Parathyroid adenoma (tissue), 2 donors: ENCODE measurements at regions not wholly inside any gene's neighbourhood (a gene's known extent, or its start where the extent isn't known, plus 50 kb on each side); places are given as distances from the start of the nearest gene placed in this dataset.

Experiments used
- H2AFZ ChIP-seq: fragments of 300-600 bp; sonication (generic); one replicate; pipeline ENCODE4 v1.7.0; 2017; ENCODE audit warnings: antibody characterized with exemption, mild to moderate bottlenecking
- H3K27ac ChIP-seq: fragments of 300-600 bp; sonication (generic); one replicate; pipeline ENCODE4 v1.7.0; 2017
- H3K27me3 ChIP-seq: fragments of 300-600 bp; sonication (generic); one replicate; pipeline ENCODE4 v1.7.0; 2017; ENCODE audit warnings: low read length; ENCODE audit not compliant: control insufficient read depth, insufficient read depth
- H3K36me3 ChIP-seq: fragments of 300-600 bp; sonication (generic); one replicate; pipeline ENCODE4 v1.7.0; 2017; ENCODE audit warnings: low read length; ENCODE audit not compliant: control insufficient read depth, insufficient read depth
- H3K4me1 ChIP-seq: fragments of 300-600 bp; sonication (generic); one replicate; pipeline ENCODE4 v1.7.0; 2017; ENCODE audit warnings: control low read depth
- H3K4me2 ChIP-seq: fragments of 300-600 bp; sonication (generic); one replicate; pipeline ENCODE4 v1.7.0; 2017; ENCODE audit warnings: low read length
- H3K4me3 ChIP-seq: fragments of 300-600 bp; sonication (generic); one replicate; pipeline ENCODE4 v1.7.0; 2017; ENCODE audit warnings: low read depth, low read length
- H3K79me2 ChIP-seq: fragments of 300-600 bp; sonication (generic); one replicate; pipeline ENCODE4 v1.7.0; 2017; ENCODE audit warnings: control low read depth
- H3K9ac ChIP-seq: fragments of 300-600 bp; sonication (generic); one replicate; pipeline ENCODE4 v1.7.0; 2017; ENCODE audit warnings: mild to moderate bottlenecking
- H3K9me3 ChIP-seq: fragments of 300-600 bp; sonication (generic); one replicate; pipeline ENCODE4 v1.7.0; 2017; ENCODE audit warnings: low read length; ENCODE audit not compliant: control insufficient read depth
- TF ChIP-seq, protein P1 (sequence below): fragments of 300-600 bp; sonication (generic); IDR thresholded peaks from one replicate; pipeline ENCODE4 v1.7.0; 2017; ENCODE audit warnings: antibody characterized with exemption, mild to moderate bottlenecking
- donor health status: primary hyperparathyroidism.

DNA sequence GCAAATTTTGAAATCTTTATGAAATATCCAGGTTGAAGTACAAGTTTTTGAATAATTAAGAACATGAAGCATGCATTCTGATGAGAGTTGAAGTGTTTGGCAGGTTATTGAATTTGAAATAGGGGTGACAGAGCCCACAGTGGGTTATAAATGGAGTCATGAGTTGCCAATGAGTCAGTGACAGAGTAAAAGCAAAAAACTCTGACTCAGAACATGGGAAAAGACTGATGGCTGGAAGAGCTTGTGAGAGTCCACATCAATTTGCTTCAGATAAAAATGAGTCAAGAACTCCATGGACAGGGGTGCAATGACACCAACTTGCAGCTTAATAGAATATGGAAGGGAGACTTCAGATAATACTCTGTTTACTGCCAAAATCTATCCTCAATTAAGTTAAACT lies 105.3 kb downstream of the SLC6A15 start:
- no peak overlapping the region for H2AFZ ChIP-seq
- TF ChIP-seq, protein P1, sequence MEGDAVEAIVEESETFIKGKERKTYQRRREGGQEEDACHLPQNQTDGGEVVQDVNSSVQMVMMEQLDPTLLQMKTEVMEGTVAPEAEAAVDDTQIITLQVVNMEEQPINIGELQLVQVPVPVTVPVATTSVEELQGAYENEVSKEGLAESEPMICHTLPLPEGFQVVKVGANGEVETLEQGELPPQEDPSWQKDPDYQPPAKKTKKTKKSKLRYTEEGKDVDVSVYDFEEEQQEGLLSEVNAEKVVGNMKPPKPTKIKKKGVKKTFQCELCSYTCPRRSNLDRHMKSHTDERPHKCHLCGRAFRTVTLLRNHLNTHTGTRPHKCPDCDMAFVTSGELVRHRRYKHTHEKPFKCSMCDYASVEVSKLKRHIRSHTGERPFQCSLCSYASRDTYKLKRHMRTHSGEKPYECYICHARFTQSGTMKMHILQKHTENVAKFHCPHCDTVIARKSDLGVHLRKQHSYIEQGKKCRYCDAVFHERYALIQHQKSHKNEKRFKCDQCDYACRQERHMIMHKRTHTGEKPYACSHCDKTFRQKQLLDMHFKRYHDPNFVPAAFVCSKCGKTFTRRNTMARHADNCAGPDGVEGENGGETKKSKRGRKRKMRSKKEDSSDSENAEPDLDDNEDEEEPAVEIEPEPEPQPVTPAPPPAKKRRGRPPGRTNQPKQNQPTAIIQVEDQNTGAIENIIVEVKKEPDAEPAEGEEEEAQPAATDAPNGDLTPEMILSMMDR = no peak
- no peak overlapping the region for H3K27ac ChIP-seq

DNA sequence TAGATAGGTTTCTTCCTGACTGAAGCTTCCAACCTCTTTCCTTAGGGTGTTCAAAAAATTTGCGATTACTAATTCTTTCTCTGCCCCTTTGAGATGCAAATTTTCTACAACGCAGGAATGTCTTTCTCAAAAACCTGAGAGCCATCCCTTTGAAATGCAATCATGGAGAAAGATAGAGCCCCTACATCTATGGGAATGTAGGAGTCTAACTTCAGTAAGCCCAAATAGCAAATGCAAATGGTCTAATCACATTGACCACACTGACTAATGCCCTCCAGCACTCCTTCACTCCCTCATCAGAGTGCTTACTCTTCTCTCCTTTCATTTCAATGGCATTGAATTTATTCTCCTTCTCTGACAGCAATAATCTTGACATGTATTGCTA lies 107.1 kb downstream of the SLC6A15 start:
- H3K9ac ChIP-seq = no peak overlapping the region
- no peak overlapping the region for H3K4me2 ChIP-seq
- no peaks in the 10 kb centered on the region for H3K9me3 ChIP-seq
- no peak overlapping the region for H2AFZ ChIP-seq
- TF ChIP-seq, protein P1 = no peak
- no peak overlapping the region for H3K27ac ChIP-seq
- H3K36me3 ChIP-seq = no peaks in the 10 kb centered on the region
- no peaks in the 10 kb centered on the region for H3K4me1 ChIP-seq
- no peaks in the 10 kb centered on the region for H3K79me2 ChIP-seq
- H3K27me3 ChIP-seq = no peaks in the 10 kb centered on the region
- no peak overlapping the region for H3K4me3 ChIP-seq

More for the DNA sequence above, 105.3 kb downstream of the SLC6A15 start:
- Histone ChIP-seq H3K27me3 (no peaks in the 10 kb centered on the region), H3K79me2 (no peaks in the 10 kb centered on the region), H3K36me3 (no peaks in the 10 kb centered on the region), H3K4me3 (no peak overlapping the region), H3K9me3 (no peaks in the 10 kb centered on the region), H3K9ac (no peak overlapping the region), H3K4me2 (no peak overlapping the region), H3K4me1 (no peaks in the 10 kb centered on the region)

DNA sequence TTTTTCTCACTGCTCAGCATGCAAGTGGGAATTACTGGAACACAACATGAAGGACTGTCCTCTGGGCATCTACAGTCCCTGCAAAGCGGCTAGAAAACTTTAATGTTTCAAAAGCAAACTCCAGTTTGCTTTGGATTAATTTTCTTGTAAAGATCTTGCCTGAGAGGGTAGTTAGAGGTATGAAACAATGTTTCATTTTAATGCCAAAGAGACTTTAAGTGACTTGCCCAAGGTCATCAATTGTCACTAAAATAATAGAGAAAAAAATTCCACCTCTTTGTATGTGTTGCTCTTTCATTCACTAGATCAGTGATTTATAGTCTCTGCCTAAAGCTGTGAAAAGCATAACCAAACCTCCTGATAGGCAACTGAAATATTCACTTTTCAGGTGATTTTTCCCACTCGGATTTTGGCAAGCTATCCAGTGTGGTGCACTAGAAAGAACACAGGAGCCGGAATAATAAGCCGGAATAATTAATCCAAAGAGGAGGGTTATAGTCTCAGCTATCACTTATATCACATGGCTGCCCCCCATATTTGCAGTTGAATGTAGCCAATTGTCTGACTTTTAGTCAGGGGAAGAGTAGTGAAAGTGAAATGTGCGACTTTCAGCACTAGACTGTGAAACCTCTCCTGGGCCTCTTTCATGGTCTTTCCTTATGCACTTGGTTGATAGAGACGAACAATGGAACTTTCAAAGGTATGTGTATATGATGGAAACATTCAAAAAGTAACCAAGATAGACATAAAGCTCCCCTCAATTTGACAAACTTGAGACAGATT lies 107.7 kb downstream of the SLC6A15 start:
- Histone ChIP-seq H3K27me3 (no peaks in the 10 kb centered on the region), H2AFZ (no peak overlapping the region), H3K79me2 (no peaks in the 10 kb centered on the region), H3K4me3 (no peak overlapping the region), H3K9me3 (no peaks in the 10 kb centered on the region), H3K4me1 (no peaks in the 10 kb centered on the region), H3K27ac (no peak overlapping the region), H3K36me3 (no peaks in the 10 kb centered on the region), H3K4me2 (no peak overlapping the region), H3K9ac (no peak overlapping the region)
- TF ChIP-seq, protein P1 = no peak

DNA sequence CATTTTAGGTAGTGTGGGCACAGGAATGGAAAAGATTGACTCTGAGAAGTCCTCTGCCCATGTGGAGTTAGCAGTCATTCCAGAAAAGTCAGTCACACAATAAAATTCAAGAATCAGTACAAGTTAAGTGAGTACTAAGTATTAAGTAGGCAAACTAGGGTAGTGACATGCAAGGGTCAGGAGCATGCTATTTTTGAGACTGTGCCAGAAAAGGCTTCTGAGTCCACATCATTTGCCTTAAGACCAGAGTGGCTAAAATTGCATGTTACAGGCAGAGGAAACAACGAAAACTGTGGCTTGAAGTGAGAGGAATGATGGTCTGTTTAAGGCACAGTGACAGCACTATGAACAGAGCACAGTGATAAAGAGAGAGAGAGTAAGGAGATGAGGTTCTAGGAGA lies 108.9 kb downstream of the SLC6A15 start:
- no peaks in the 10 kb centered on the region for H3K79me2 ChIP-seq
- no peak overlapping the region for H3K4me2 ChIP-seq
- H3K27me3 ChIP-seq = no peaks in the 10 kb centered on the region
- no peak overlapping the region for H3K4me3 ChIP-seq
- H2AFZ ChIP-seq = no peak overlapping the region
- no peak overlapping the region for H3K27ac ChIP-seq
- TF ChIP-seq, protein P1 = no peak
- H3K9ac ChIP-seq = no peak overlapping the region
- H3K4me1 ChIP-seq = no peaks in the 10 kb centered on the region
- H3K36me3 ChIP-seq = no peaks in the 10 kb centered on the region
- H3K9me3 ChIP-seq = no peaks in the 10 kb centered on the region

DNA sequence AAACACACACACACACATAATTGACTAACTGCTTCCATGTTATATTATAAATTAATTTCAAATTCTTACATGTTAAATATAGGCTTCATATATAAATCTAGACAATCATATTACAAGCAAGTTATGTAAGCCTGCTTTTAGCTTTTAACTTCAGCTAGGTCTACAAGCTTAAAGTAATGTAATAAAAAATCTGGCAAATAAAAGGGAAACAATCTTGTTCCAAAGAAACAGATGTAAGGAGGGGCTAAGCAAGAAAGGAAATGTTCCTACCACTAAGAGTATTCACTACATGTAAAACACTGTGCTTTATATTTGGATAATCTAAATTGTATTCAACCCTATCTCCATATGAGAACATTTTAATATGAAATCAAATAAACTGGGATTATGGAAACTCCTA lies 110.4 kb downstream of the SLC6A15 start:
- Histone ChIP-seq H2AFZ (no peak overlapping the region), H3K79me2 (no peaks in the 10 kb centered on the region), H3K4me1 (no peaks in the 10 kb centered on the region), H3K27me3 (no peaks in the 10 kb centered on the region), H3K9ac (no peak overlapping the region), H3K4me3 (no peak overlapping the region), H3K9me3 (no peaks in the 10 kb centered on the region), H3K27ac (no peak overlapping the region), H3K4me2 (no peak overlapping the region), H3K36me3 (no peaks in the 10 kb centered on the region)
- TF ChIP-seq, protein P1 = no peak
